CD14-positive monocyte (primary cell): ENCODE measurements at regions not wholly inside any gene's neighbourhood (a gene's known extent, or its start where the extent isn't known, plus 50 kb on each side); places are given as distances from the start of the nearest gene placed in this dataset.

Source experiments
- DNase-seq, 3 donors: peaks; one replicate each; pipeline ENCODE4 v3.0.0-alpha.2; 2011 to 2022
- H2AFZ ChIP-seq: 2 replicates; pipeline ENCODE4 v1.6.0; 2012; ENCODE audit warnings: mild to moderate bottlenecking, low read depth, low read length, inconsistent platforms; ENCODE audit not compliant: insufficient read depth, poor library complexity, severe bottlenecking
- H3K27ac ChIP-seq, 2 donors: 1 replicate in 1 of 2; 2 replicates in 1 of 2; pipeline ENCODE4 v1.5.1; 2012 to 2013; ENCODE audit warnings: low read length in 2 of 2, control low read depth in 1 of 2, inconsistent platforms in 1 of 2, low read depth in 1 of 2, mild to moderate bottlenecking in 1 of 2
- H3K27me3 ChIP-seq, 2 donors: one replicate each; pipeline versions ENCODE4 v1.6.0 to v1.6.1; 2011 to 2013; ENCODE audit warnings: low read length in 2 of 2; ENCODE audit not compliant: control insufficient read depth in 2 of 2, insufficient read depth in 2 of 2
- H3K36me3 ChIP-seq, 2 donors: replicated peaks in 1 of 2; 1 replicate in 1 of 2; 2 replicates in 1 of 2; pipeline versions ENCODE4 v1.5.1 to v1.6.1; 2012 to 2013; ENCODE audit warnings: low read length in 2 of 2, control low read depth in 1 of 2, inconsistent platforms in 1 of 2, mild to moderate bottlenecking in 1 of 2; ENCODE audit not compliant: insufficient read depth in 2 of 2, control insufficient read depth in 1 of 2
- H3K4me1 ChIP-seq, 2 donors: 1 replicate in 1 of 2; 2 replicates in 1 of 2; pipeline versions ENCODE4 v1.5.1 to v1.6.1; 2012 to 2013; ENCODE audit warnings: low read length in 2 of 2, control low read depth in 1 of 2, inconsistent platforms in 1 of 2, mild to moderate bottlenecking in 1 of 2, moderate library complexity in 1 of 2; ENCODE audit not compliant: insufficient read depth in 2 of 2, control insufficient read depth in 1 of 2
- H3K4me2 ChIP-seq: replicated peaks from 2 replicates; pipeline ENCODE3; 2012; ENCODE audit warnings: low read length, moderate library complexity, mild to moderate bottlenecking; ENCODE audit not compliant: poor library complexity, severe bottlenecking; ENCODE audit errors: extremely low read depth
- H3K4me3 ChIP-seq, 3 experiments: fragments of 200-600 bp in 1 of 3; sonication (generic) in 1 of 3; replicated peaks in 1 of 3; 1 replicate in 2 of 3; 2 replicates in 1 of 3; pipeline ENCODE4 v1.5.1; 2011 to 2013; ENCODE audit warnings: low read length in 3 of 3, mild to moderate bottlenecking in 3 of 3, control low read depth in 2 of 3, low read depth in 2 of 3, inconsistent platforms in 1 of 3, moderate library complexity in 1 of 3
- H3K79me2 ChIP-seq: 2 replicates; pipeline ENCODE4 v1.6.0; 2012; ENCODE audit warnings: mild to moderate bottlenecking, control low read depth, inconsistent platforms, low read length, moderate library complexity; ENCODE audit not compliant: insufficient read depth
- H3K9ac ChIP-seq: 2 replicates; pipeline ENCODE4 v1.6.0; 2017; ENCODE audit warnings: low read length, mild to moderate bottlenecking; ENCODE audit not compliant: insufficient read depth, poor library complexity, severe bottlenecking
- H3K9me3 ChIP-seq, 2 donors: replicated peaks in 1 of 2; 1 replicate in 1 of 2; 2 replicates in 1 of 2; pipeline versions ENCODE4 v1.5.1 to v1.6.1; 2012 to 2013; ENCODE audit warnings: low read length in 2 of 2, control low read depth in 1 of 2; ENCODE audit not compliant: control insufficient read depth in 1 of 2, insufficient read depth in 1 of 2
- H4K20me1 ChIP-seq: 2 replicates; pipeline ENCODE4 v1.6.0; 2012; ENCODE audit warnings: mild to moderate bottlenecking, low read length, control low read depth, moderate library complexity; ENCODE audit not compliant: insufficient read depth
- H3K27ac Mint-ChIP-seq, 7 donors: one replicate each; pipeline ENCODE4 v1.8.0; 2020; ENCODE audit warnings: mild to moderate bottlenecking in 7 of 7, mixed read lengths in 7 of 7, moderate library complexity in 6 of 7, inconsistent platforms in 2 of 7
- H3K27me3 Mint-ChIP-seq, 3 donors: one replicate each; pipeline ENCODE4 v1.8.0; 2021 to 2022; ENCODE audit warnings: low read depth in 3 of 3, mild to moderate bottlenecking in 3 of 3, mixed read lengths in 3 of 3, moderate library complexity in 3 of 3, inconsistent platforms in 1 of 3
- H3K36me3 Mint-ChIP-seq, 2 donors: one replicate each; pipeline ENCODE4 v1.8.0; 2020; ENCODE audit warnings: mixed read lengths in 2 of 2, inconsistent platforms in 1 of 2, mild to moderate bottlenecking in 1 of 2
- H3K4me1 Mint-ChIP-seq: one replicate; pipeline ENCODE4 v1.8.0; 2020; ENCODE audit warnings: mild to moderate bottlenecking, mixed read lengths
- H3K4me3 Mint-ChIP-seq, 2 donors: one replicate each; pipeline ENCODE4 v1.8.0; 2020; ENCODE audit warnings: mild to moderate bottlenecking in 2 of 2, mixed read lengths in 2 of 2, moderate library complexity in 1 of 2
- H3K9me3 Mint-ChIP-seq, 7 donors: one replicate each; pipeline ENCODE4 v1.8.0; 2020 to 2022; ENCODE audit warnings: mixed read lengths in 7 of 7, mild to moderate bottlenecking in 6 of 7, moderate library complexity in 6 of 7, inconsistent platforms in 2 of 7
- CTCF ChIP-seq: fragments of 200-600 bp; IDR thresholded peaks from one replicate; pipeline ENCODE4 v1.8.0; 2022; ENCODE audit warnings: antibody characterized with exemption, mild to moderate bottlenecking
- WGBS: methylation state at CpG from one replicate; pipeline ENCODE4 v1.1.5; 2013; ENCODE audit warnings: missing lambda C conversion rate; ENCODE audit not compliant: insufficient coverage; 5-methylcytosine and 5-hydroxymethylcytosine counted together
- intact Hi-C, 2 donors: fragments of 100-400 bp; cut with micrococcal nuclease; formaldehyde crosslinking; loops; one replicate each; pipeline versions ENCODE4 v1.15.0 to v1.15.1; 2023

DNA sequence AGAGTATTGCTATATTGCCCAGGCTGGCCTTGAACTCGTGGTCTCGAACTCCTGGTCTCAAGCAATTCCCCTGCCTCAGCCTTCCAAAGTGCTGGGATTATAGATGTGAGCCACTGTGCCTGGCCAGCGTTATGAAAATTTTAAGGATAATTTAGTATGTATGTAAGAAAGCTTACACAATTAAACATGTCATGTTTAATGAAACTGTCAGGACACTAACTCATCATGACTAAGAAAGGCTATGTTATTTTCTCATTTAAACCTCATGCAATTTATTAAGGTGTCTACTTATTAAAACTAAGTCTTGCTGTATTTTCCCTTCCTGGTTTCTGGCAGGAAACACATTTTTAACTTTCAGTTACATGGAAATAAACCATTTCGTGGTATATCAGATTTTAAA is 106.8 kb upstream of the ATP10A start:
- Mint-ChIP-seq H3K4me1 (no peaks in the 10 kb centered on the region), H3K9me3 (peaks cover 0 to 8% (median 2%) of the 10 kb centered on the region in 7 donors), H3K4me3 (no peak overlapping the region), H3K27ac (no peak overlapping the region), H3K27me3 (peaks cover 0 to 4% (median 2%) of the 10 kb centered on the region in 3 donors), H3K36me3 (no peaks in the 10 kb centered on the region)
- intact Hi-C loops: no loop called here
- Histone ChIP-seq H3K79me2 (no peaks in the 10 kb centered on the region), H3K36me3 (no peaks in the 10 kb centered on the region), H3K4me1 (no peaks in the 10 kb centered on the region), H3K4me2 (no peak overlapping the region), H3K9me3 (no peaks in the 10 kb centered on the region), H3K4me3 (no peak overlapping the region), H3K27ac (no peak overlapping the region), H3K9ac (no peak overlapping the region), H4K20me1 (no peaks in the 10 kb centered on the region), H3K27me3 (no peaks in the 10 kb centered on the region), H2AFZ (no peak overlapping the region)
- TF ChIP-seq CTCF: no peak
- WGBS: no CpG with 5 or more reads among the region's 4 CpGs
- DNase-seq: no peak

GRCh38 chr15:25967116-25967515 is 104.0 kb upstream of the ATP10A start:
- TF ChIP-seq CTCF: no peak
- DNase-seq: no peak
- peaks cover 0 to 3% (median 2%) of the 10 kb centered on the region in 3 donors for H3K27me3 Mint-ChIP-seq
- Histone ChIP-seq H3K27ac (no peak overlapping the region), H3K27me3 (no peaks in the 10 kb centered on the region), H3K79me2 (no peaks in the 10 kb centered on the region), H4K20me1 (no peaks in the 10 kb centered on the region), H3K4me2 (no peak overlapping the region), H3K9me3 (no peaks in the 10 kb centered on the region), H3K9ac (no peak overlapping the region), H2AFZ (no peak overlapping the region), H3K4me1 (no peaks in the 10 kb centered on the region), H3K4me3 (no peak overlapping the region), H3K36me3 (no peaks in the 10 kb centered on the region)
- WGBS: no CpG with 5 or more reads among the region's 3 CpGs
- H3K36me3 Mint-ChIP-seq: no peaks in the 10 kb centered on the region
- H3K9me3 Mint-ChIP-seq: peaks cover 0 to 8% (median 0%) of the 10 kb centered on the region in 7 donors
- no peak overlapping the region for H3K4me3 Mint-ChIP-seq
- no peak overlapping the region for H3K27ac Mint-ChIP-seq
- intact Hi-C loops: no loop called here
- H3K4me1 Mint-ChIP-seq: no peaks in the 10 kb centered on the region
